ENCODE measurements at regions not wholly inside any gene's neighbourhood (a gene's known extent, or its start where the extent isn't known, plus 50 kb on each side); places are given as distances from the start of the nearest gene placed in this dataset.
A peak's percentile ranks its signal among the peaks of the same experiment; 100 is the strongest.
"Not testable (repeated sequence)": the region's sequence is repeated elsewhere in the genome, so short reads cannot be mapped to it uniquely, and the experiment has no call there.

- H3K79me1 ChIP-seq (ENCODE audit: low read depth, low read length); H3K79me2 ChIP-seq (ENCODE audit: control insufficient read depth in 1 of 2, insufficient read depth in 2 of 2, low read length in 2 of 2); H3K56ac ChIP-seq (replicated peaks; ENCODE audit: insufficient read length, low read depth, low read length): not testable (repeated sequence)
These were observed 198.4 kb upstream of the FERMT1 start for GRCh38 chr20:6321235-6321634.

More at GRCh38 chr20:6321235-6321634, 198.4 kb upstream of the FERMT1 start:
- FAIRE-seq; H3K18ac ChIP-seq (ENCODE audit: extremely low read depth, low read length); CTCF ChIA-PET (ENCODE audit: partially characterized antibody); H4K91ac ChIP-seq (replicated peaks; ENCODE audit: insufficient read length, low read length); H3K23me2 ChIP-seq (ENCODE audit: low read depth, low read length); H2BK15ac ChIP-seq (ENCODE audit: low read length); H3K27ac ChIP-seq (ENCODE audit: low read depth, low read length); H3K36me3 ChIP-seq (ENCODE audit: control insufficient read depth in 2 of 4, insufficient read depth in 4 of 4, low read length in 3 of 4); POLR2A ChIA-PET (ENCODE audit: partially characterized antibody); H3K4me2 ChIP-seq (ENCODE audit: insufficient read depth in 1 of 2, low read depth in 2 of 2, low read length in 2 of 2); H2AK5ac ChIP-seq (ENCODE audit: low read depth, low read length); H3K9me3 ChIP-seq (ENCODE audit: insufficient read depth in 2 of 2, low read depth in 1 of 2, low read length in 1 of 2); H4K20me1 ChIP-seq (replicated peaks in 1 of 2; ENCODE audit: control insufficient read depth in 1 of 2, insufficient read depth in 2 of 2, low read length in 2 of 2); H2BK120ac ChIP-seq (replicated peaks; ENCODE audit: low read depth, low read length); H3K23ac ChIP-seq (ENCODE audit: insufficient read length); H3K4me3 ChIP-seq (ENCODE audit: extremely low read depth in 1 of 4, insufficient read depth in 2 of 4, low read depth in 3 of 4, low read length in 4 of 4); H2BK20ac ChIP-seq (ENCODE audit: low read length); H3K9ac ChIP-seq (replicated peaks in 1 of 4; ENCODE audit: extremely low read depth in 1 of 4, low read depth in 3 of 4, low read length in 3 of 4); H3K27me3 ChIP-seq (replicated peaks in 1 of 4; ENCODE audit: control insufficient read depth in 3 of 4, extremely low read depth in 1 of 4, insufficient read depth in 3 of 4, low read length in 3 of 4); H2AFZ ChIP-seq (ENCODE audit: low read length); H4K8ac ChIP-seq (ENCODE audit: extremely low read depth, insufficient read depth, low read length); H2BK5ac ChIP-seq (ENCODE audit: low read depth, low read length); H2BK12ac ChIP-seq (ENCODE audit: low read depth, low read length); H3K14ac ChIP-seq (ENCODE audit: insufficient read length); H3K4ac ChIP-seq (replicated peaks; ENCODE audit: insufficient read length, low read depth, low read length); H3K4me1 ChIP-seq (replicated peaks in 1 of 4; ENCODE audit: control insufficient read depth in 3 of 4, insufficient read depth in 4 of 4, low read length in 3 of 4); H4K5ac ChIP-seq (ENCODE audit: insufficient read length, low read depth, low read length): not testable (repeated sequence)
- peak in 1 of 2 experiments; percentile 54 for DNase-seq (ENCODE audit: low read depth in 1 of 2, low spot score in 2 of 2)
- 64% methylated on average over 7 of the region's 20 CpGs; no CpG with 5 or more reads in 1 of the 2 experiments for WGBS, 2 experiments (ENCODE audit: extremely low coverage in 1 of 2, insufficient coverage in 1 of 2, insufficient read length in 1 of 2, insufficient replicate concordance in 2 of 2, low coverage in 1 of 2, low lambda C conversion rate in 2 of 2, missing lambda C conversion rate in 1 of 2)
